ENCODE measurements at regions not wholly inside any gene's neighbourhood (a gene's known extent, or its start where the extent isn't known, plus 50 kb on each side); places are given as distances from the start of the nearest gene placed in this dataset.

- TF ChIP-seq EP300 (IDR thresholded peaks at IDR 0.05) = no peak
- no peak for TF ChIP-seq CTCF (IDR thresholded peaks at IDR 0.05)
These were observed 1063.5 kb upstream of the LRRN3 start for GRCh38 chr7:110027385-110027784.
